Spinal cord (tissue), 9 donors: ENCODE measurements at regions not wholly inside any gene's neighbourhood (a gene's known extent, or its start where the extent isn't known, plus 50 kb on each side); places are given as distances from the start of the nearest gene placed in this dataset.

ENCODE experiments used
- DNase-seq, 6 donors: peaks; one replicate each; pipeline versions ENCODE4 v3.0.0 to v3.0.0-alpha.2; 2013 to 2015; ENCODE audit warnings: low spot score in 6 of 6, low read depth in 4 of 6
- H3K27ac ChIP-seq: one replicate; pipeline ENCODE4 v1.5.1; 2013; ENCODE audit warnings: low read depth, low read length, control low read depth
- H3K27me3 ChIP-seq: one replicate; pipeline ENCODE4 v1.6.1; 2013; ENCODE audit warnings: low read length; ENCODE audit not compliant: control insufficient read depth, insufficient read depth
- H3K36me3 ChIP-seq: one replicate; pipeline ENCODE4 v1.6.1; 2013; ENCODE audit warnings: low read length; ENCODE audit not compliant: control insufficient read depth, insufficient read depth
- H3K4me1 ChIP-seq: one replicate; pipeline ENCODE4 v1.6.1; 2013; ENCODE audit warnings: low read length; ENCODE audit not compliant: control insufficient read depth, insufficient read depth
- H3K4me3 ChIP-seq: one replicate; pipeline ENCODE4 v1.5.1; 2013; ENCODE audit warnings: low read depth, low read length, control low read depth
- H3K9me3 ChIP-seq: one replicate; pipeline ENCODE4 v1.6.1; 2013; ENCODE audit warnings: low read length; ENCODE audit not compliant: control insufficient read depth, insufficient read depth
- WGBS: methylation state at CpG from one replicate; pipeline ENCODE4 v1.1.5; 2013; ENCODE audit warnings: missing lambda C conversion rate; ENCODE audit not compliant: insufficient coverage; 5-methylcytosine and 5-hydroxymethylcytosine counted together
- donor health status: healthy.

DNA sequence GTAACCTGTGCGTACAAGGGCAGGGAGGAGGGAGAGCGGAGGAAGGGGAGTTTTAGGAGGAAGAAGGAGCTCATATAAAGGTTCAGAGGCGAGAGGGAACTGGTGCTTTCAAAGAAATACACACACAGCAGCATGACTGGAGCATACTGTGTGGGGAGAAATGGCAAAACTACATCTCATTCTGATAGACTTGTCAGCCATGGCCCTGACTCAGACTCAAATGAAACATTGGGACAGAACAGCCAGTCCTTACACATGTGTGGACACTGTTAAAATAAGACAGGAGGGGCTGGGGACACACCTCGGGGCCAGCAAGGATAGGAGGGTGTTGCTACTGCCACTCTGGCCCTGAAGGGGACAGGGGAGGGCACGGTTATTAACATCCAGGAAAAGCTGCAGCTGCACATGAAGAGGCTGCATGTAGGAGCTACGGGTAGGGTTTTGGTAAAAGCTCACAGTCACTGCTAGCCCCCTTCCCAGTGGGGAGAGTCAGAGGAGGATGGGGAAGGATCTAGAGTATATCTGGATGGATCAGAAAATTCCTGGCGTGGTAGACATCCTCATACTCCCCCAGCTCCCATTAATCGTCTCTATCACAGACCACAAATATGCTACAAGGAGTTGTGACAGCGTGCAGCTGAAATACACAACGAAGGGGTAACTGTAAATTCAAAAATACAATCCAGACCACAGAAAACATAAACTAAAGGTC lies 110.5 kb downstream of the GATA6 start:
- Histone ChIP-seq H3K36me3 (no peaks in the 10 kb centered on the region), H3K4me1 (no peaks in the 10 kb centered on the region), H3K27ac (no peak overlapping the region), H3K9me3 (no peaks in the 10 kb centered on the region), H3K4me3 (no peak overlapping the region), H3K27me3 (no peaks in the 10 kb centered on the region)
- WGBS: 39% methylated on average over 2 of the region's 10 CpGs
- no peak for DNase-seq

DNA sequence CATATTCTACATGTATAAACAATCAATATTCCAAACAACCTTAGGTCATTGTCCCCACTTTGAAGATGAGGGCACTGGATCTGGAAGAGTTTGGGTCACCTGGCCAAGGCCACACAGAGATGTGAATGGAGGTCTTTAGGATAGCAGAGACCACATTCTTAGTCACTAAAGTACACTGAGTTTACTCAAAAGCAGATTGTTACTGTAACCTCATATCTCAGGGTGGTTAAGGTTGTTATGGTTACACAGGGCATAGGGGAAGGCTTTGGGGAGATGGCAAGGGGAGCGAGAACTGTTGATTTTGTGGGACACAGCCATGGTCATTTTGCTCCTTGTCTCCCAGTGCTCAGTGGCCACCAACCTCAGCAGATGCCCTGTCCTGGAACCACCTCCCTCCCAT lies 109.4 kb downstream of the GATA6 start:
- no peaks in the 10 kb centered on the region for H3K4me1 ChIP-seq
- no peaks in the 10 kb centered on the region for H3K9me3 ChIP-seq
- DNase-seq: no peak
- no peak overlapping the region for H3K4me3 ChIP-seq
- H3K27ac ChIP-seq: no peak overlapping the region
- no CpG with 5 or more reads among the region's 1 CpG for WGBS
- H3K36me3 ChIP-seq: no peaks in the 10 kb centered on the region
- no peaks in the 10 kb centered on the region for H3K27me3 ChIP-seq

DNA sequence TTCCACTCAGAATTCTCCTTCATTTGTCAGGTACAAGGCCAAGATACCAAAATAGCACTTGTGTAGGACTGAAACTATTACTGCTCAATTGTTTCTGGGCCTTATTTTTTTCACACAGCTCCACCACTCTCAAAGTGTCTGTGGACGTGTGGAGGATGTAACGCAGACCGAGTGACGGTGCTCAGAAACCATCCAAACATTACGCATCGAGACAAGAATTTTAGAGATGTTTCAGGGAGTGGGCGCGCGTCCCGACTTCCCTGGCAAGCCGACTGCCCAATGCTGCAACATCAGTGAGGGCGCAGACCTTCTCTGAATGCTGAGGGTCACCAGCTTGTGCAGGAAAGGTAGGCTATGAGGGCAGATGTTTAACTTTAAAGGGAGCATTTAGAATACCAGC lies 108.4 kb downstream of the GATA6 start:
- H3K4me3 ChIP-seq: no peak overlapping the region
- H3K36me3 ChIP-seq: no peaks in the 10 kb centered on the region
- 97% methylated on average over 11 of the region's 12 CpGs for WGBS
- H3K27me3 ChIP-seq: no peaks in the 10 kb centered on the region
- no peaks in the 10 kb centered on the region for H3K4me1 ChIP-seq
- DNase-seq: no peak
- H3K9me3 ChIP-seq: no peaks in the 10 kb centered on the region
- H3K27ac ChIP-seq: no peak overlapping the region

DNA sequence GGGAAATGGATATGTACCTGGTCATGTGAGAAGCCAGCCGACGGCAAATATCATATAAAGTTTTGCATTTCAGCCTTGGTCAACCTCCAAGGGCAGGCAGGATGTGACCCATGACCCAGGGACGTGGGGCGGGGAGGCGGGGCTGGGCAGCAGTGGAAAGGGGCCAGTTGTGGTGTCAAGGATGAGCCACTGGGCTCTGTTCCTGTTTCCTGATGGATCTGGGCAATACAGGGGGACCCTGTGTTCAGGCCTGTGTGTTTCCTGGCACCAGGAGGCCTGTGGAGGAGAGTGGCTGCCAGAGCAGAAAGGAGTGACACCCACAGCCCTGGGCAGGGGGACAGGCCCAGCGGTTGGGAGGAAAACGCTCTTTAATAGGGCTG lies 106.9 kb downstream of the GATA6 start:
- H3K27ac ChIP-seq: no peak overlapping the region
- no peaks in the 10 kb centered on the region for H3K27me3 ChIP-seq
- WGBS: 74% methylated on average over 7 of the region's 7 CpGs
- no peak for DNase-seq
- no peaks in the 10 kb centered on the region for H3K4me1 ChIP-seq
- H3K9me3 ChIP-seq: no peaks in the 10 kb centered on the region
- H3K36me3 ChIP-seq: no peaks in the 10 kb centered on the region
- no peak overlapping the region for H3K4me3 ChIP-seq

DNA sequence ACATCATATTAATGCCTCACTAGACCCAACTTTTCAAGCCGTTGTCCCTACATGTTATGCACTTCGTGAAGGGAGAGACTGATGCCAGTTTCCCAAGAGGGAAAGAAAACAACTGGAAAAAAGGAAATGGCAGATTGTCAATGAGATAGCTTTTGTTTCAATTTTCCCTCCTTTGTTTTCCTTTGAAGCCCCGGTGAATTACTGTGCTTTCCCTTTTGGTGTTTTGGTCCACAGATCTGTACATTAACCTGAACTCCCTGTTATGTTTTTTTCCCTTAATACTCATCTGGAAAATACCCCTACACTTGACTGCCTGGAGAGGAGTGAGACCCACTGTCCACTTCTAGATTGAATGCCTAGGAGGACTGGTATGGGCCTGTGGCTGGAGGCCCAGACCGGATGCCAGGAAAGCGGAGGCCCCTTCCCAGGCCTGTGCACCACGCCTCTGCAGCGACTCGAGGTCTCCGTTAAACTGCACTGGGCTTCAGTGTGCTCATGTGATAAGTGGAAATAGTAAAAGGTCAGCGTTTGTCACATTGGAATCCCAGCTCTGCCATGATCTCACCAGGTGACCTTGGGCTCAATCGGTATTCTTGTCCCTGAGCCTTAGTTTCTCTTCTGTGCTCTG lies 106.4 kb downstream of the GATA6 start:
- WGBS: 75% methylated on average over 9 of the region's 11 CpGs
- H3K9me3 ChIP-seq: no peaks in the 10 kb centered on the region
- no peak overlapping the region for H3K27ac ChIP-seq
- no peaks in the 10 kb centered on the region for H3K4me1 ChIP-seq
- H3K4me3 ChIP-seq: no peak overlapping the region
- no peak for DNase-seq
- no peaks in the 10 kb centered on the region for H3K36me3 ChIP-seq
- no peaks in the 10 kb centered on the region for H3K27me3 ChIP-seq

DNA sequence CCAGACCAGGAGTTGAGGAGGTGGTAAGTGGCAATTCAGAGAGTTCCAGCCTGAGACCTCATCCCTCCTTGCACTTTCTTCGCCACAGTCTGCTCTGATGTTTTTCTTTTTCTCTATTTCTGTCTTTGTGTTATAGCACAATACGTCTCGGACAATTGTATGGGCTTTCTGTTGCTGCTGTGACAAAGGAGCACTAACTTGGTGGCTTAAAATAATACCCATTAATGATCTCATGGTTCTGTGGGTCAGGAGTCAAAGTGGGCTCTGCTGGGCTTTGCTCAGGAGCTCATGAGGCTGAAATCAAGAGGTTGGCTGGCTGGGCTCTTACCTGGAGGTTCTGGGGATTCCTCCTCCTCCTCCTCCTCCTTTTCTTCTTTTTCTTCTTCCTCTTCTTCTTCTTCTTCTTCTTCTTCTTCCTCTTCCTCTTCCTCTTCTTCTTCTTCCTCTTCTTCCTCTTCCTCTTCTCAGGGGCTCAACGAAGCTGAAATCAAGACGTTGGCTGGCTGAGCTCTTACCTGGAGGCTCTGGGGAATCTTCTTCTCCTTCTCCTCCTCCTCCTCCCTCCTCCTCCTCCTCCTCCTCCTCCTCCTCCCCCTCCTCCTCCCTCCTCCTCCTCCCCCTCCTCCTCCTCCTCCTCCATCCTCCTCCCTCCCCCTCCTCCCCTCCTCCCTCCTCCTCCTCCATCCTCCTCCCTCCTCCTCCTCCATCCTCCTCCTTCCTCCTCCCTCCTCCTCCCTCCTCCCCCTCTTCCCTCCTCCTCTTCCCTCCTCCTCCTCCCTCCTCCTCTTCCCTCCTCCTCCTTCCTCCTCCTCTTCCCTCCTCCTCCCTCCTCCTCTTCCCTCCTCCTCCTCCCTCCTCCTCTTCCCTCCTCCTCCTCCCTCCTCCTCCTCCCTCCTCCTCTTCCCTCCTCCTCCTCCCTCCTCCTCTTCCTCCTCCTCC lies 104.0 kb downstream of the GATA6 start:
- WGBS: no CpG with 5 or more reads among the region's 5 CpGs
- DNase-seq: no peak
- Histone ChIP-seq H3K9me3 (no peaks in the 10 kb centered on the region), H3K4me3 (no peak overlapping the region), H3K4me1 (no peaks in the 10 kb centered on the region), H3K27ac (no peak overlapping the region), H3K36me3 (no peaks in the 10 kb centered on the region), H3K27me3 (no peaks in the 10 kb centered on the region)

DNA sequence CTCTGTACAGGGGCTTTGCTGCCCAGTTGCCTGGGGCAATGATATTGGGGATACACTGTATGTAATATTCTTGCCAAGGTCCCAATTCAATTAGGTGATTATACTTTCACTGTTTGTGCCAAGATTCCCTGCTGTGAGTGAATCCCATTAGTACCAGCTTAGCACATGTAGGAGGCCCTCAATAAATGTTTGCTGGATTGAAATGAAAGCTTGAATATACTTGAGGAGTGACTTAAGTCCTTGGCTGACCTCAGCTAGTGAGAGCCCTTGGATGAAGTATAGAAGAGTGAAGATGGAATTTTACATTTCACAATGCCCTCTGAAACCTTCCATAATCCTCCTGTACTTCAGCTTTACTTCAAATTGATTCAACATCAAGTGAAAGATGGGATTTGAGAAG lies 102.9 kb downstream of the GATA6 start:
- Histone ChIP-seq H3K9me3 (no peaks in the 10 kb centered on the region), H3K36me3 (no peaks in the 10 kb centered on the region), H3K4me1 (no peaks in the 10 kb centered on the region), H3K27me3 (no peaks in the 10 kb centered on the region), H3K4me3 (no peak overlapping the region), H3K27ac (no peak overlapping the region)
- peak in 1 of 6 donors; percentile 4 for DNase-seq

DNA sequence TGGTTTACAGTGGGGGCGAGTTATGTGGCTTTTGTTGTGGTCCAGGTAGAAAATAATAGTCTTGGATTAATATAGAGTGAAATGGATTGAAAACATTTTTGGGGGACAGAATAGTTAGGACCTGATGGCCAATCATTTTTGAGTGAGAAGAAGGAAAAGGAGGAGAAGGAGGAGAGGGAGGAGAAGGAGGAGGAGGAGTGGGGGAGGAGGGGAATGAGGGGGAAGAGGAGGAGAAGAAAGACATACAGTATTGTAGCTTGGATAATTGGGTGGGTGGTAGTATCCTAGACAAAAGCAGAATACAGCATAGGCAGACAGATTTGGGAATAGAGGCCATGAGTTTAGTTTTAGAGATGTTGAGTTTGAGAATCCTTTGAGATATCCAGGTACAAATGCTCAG lies 101.6 kb downstream of the GATA6 start:
- Histone ChIP-seq H3K4me3 (no peak overlapping the region), H3K4me1 (no peaks in the 10 kb centered on the region), H3K27ac (no peak overlapping the region), H3K9me3 (no peaks in the 10 kb centered on the region), H3K36me3 (no peaks in the 10 kb centered on the region), H3K27me3 (no peaks in the 10 kb centered on the region)
- 90% methylated on average over 1 of the region's 1 CpG for WGBS
- no peak for DNase-seq

DNA sequence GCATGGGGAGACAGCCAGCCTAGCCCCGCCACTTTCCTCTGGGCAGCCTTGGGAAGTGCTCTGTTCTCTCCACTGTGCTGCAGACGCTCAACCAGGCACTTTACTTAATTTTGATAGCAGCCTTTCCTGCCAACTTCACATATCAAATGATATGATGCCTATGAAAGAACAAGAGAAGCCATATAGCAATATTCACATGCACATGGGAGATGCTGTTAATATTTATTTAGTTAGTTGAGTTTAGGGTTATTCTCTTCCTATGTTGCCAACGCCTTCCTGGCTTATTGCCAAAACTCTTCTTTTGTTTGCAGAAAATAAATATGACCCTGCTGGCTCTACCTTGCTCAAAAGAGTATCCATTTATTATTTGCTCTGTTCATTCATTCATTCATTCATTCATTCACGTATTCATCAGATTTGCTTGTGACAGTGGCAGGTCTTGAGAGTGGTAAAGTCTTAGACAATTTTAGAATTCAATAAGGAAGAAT lies 99.3 kb downstream of the GATA6 start:
- DNase-seq: no peak
- Histone ChIP-seq H3K4me3 (no peak overlapping the region), H3K27me3 (no peaks in the 10 kb centered on the region), H3K4me1 (no peaks in the 10 kb centered on the region), H3K36me3 (no peaks in the 10 kb centered on the region), H3K9me3 (no peaks in the 10 kb centered on the region), H3K27ac (no peak overlapping the region)
- WGBS: no CpG with 5 or more reads among the region's 4 CpGs
